ENCODE measurements at regions not wholly inside any gene's neighbourhood (a gene's known extent, or its start where the extent isn't known, plus 50 kb on each side); places are given as distances from the start of the nearest gene placed in this dataset.
"Not testable (repeated sequence)": the region's sequence is repeated elsewhere in the genome, so short reads cannot be mapped to it uniquely, and the experiment has no call there.

- DNase-seq: no peak
Measured at GRCh38 chr7:51592842-51593599, 276.4 kb upstream of the COBL start.

DNA sequence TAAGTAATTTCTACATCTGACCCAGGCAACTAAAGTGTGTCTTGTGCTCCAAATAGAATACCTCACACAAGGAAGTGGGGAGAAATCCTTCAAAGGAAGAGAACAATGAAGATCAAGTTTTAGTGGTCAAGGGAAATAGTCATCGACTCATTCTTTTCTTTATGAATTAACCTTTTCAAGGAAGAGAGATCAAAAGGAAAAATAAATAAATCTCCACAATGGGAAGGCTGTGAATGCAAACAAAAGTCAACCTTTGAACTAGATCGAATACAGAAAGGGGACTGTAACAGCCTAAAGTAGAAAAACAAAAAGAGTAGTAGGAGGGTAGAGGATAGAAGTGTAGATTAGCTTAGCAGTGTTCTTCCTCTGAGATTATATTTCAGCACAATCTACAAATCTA lies 274.6 kb upstream of the COBL start:
- DNase-seq: no peak

DNA sequence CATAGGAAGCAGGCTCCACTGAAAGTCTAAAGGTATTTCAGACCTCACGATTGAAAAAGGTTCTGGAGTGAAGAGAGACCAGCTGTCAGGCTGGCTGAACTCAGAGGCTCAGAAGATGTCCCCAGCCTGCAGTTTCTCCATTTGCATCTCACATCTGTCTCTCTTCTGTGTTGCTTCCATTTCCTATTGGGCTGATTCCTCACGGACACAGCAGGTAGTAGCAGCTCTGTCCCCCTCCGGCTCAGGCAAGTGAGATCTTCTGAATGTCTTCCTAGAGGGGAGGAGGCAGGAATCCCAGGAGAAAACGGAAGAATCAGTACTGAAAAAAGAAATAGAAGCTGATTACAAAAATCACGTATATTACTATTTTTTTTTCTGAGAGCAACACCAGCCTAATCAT lies 274.1 kb upstream of the COBL start:
- DNase-seq: no peak

DNA sequence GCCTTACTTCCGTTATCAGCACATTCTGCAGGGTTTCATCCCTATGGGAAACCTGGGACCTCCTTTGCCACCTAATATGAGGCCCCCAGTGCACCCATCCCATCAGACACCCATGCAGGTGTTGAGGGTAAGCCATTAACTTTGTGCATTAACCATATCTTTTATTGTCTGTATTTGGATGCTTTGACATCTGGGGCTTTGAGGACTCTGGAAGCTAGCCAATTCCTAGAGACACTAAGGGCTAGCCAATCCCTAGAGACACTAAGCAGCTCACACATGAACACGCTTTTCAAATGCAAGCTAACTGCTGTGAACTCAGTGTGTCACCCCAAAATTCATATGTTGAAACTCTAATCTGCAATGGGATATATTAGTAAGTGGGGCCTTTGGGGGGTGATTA lies 272.5 kb upstream of the COBL start:
- no peak for DNase-seq

GRCh38 chr7:51587604-51588003 lies 271.0 kb upstream of the COBL start:
- no peak for DNase-seq

DNA sequence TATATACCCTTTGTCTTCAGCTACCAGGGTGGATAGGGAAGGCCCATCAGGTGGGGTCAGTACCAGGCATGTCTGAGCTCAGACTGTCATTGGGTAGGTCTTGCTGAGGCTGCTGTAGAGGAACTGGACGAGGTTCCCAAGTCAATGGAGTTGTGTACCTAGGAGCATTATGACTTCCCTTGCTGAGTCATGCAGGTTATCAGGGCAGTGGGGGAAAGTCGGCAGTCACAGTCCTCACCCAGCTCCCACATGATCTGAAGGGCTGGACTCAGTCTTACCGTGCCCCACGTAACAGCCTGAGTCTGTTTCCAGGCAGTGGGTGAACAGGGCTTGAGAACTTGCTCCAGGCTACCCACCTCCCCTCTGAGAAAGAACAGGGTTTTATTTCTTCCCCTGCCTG lies 260.8 kb upstream of the COBL start:
- no peak for DNase-seq

- DNase-seq: no peak
Measured at GRCh38 chr7:51569581-51569980, 253.0 kb upstream of the COBL start.

DNA sequence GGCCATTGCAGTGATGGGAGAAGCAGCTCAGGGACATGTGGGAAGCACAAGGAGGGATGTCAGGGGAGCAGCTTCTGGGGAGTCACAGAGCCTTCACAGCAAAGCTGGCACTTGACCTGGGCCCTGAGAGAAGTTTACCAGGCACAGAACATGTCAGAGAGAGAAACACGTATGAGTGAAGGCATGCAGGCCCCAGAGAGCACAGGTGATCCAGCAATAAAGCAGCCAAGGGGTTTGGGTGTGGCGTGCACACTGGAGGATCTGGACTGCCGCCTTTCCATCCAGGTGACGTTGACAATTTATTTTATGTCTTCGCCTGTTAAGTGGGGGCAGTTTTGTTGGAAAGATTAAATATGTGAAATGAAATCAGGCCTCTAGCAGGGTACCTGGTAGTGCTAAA lies 252.6 kb upstream of the COBL start:
- DNase-seq: no peak

DNA sequence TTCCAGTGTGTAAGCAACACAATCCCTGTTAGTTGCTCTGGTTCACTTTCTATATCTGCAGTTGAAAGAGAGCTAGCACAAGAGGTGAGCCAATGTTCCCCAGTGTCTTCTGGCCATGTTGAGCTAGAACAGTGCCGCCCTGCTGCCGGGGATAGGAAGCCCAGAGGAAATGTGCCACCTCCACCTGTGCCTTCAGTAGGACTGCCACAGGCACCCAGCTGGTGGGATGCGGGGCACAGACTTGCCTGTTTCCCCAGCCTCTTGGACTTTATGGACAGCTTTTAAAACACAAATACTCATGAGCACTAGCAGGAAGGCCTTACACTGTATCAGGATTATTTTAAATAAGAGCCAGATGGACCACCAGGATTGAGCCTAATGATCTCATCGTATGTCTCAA lies 234.5 kb upstream of the COBL start:
- no peak for DNase-seq

DNA sequence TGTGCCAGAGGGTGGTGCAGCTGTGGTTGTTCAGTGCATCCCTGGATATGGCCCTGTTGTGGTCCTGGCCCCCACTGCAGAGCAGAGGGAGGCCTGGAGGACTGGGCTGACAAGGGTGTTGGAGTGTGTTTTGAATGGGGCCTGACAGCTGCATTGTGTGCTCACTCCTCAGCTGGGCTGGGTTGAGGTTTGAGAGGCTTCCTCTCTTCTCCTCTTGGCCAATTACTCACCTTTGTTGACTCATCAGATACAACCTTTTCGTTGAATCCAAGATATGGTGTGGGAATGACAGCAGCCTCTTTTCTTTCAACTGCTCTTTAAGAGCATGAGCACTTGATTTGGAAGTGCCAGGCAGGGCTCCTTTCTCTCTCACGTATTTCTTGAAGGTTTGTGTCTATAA lies 228.5 kb upstream of the COBL start:
- no peak for DNase-seq

DNA sequence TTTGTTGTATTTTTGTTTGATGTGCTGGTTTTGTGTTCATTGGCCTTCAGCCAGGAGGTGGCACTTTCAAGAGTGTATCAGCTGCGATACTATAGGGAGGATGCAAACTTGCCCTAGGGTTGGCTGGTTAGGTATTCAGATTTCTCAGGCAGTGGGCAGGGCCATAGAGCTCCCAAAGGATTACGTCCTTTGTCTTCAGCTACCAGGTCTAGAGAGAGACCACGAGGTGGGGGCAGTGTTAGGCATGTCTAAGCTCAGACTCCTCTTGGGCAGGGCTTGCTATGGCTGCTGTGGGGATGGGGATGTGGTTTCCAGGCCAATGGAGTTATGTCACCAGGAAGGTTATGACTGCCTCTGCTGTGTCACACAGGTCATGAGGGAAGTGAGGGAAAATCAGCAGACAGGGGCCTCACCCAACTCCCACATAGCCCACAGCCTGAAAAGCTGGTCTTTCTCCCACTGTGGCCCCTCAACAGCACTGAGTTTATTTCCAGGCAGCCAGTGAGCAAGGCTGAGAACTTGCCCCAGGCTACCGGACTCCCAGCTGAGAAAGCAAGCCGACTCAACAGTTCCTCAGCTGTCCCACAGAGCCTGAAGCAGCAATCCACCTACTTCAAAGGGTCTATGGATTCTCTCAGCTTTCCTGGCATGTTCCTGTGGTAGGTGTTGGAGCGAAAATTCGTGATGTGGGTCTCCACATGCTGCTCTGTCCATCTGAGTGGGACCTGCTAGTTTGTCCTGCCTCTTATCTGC lies 227.4 kb upstream of the COBL start:
- no peak for DNase-seq

GRCh38 chr7:51540906-51541305 lies 224.3 kb upstream of the COBL start:
- DNase-seq: not testable (repeated sequence)

DNA sequence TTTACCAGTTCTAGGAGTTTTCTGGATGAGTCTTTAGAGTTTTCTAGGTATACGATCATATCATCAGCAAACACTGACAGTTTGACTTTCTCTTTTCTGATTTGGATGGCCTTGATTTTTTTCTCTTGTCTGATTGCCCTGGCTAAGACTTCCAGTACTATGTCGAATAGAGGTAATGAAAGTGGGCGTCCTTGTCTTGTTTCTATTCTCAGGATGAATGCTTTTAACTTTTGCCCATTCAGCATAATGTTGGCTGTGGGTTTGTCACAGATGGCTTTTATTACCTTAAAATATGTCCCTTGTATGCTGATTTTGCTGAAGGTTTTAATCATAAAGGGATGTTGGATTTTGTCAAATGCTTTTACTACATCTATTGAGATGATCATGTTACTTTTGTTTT lies 223.2 kb upstream of the COBL start:
- no peak for DNase-seq

GRCh38 chr7:51528172-51528571 lies 211.6 kb upstream of the COBL start:
- DNase-seq: no peak

DNA sequence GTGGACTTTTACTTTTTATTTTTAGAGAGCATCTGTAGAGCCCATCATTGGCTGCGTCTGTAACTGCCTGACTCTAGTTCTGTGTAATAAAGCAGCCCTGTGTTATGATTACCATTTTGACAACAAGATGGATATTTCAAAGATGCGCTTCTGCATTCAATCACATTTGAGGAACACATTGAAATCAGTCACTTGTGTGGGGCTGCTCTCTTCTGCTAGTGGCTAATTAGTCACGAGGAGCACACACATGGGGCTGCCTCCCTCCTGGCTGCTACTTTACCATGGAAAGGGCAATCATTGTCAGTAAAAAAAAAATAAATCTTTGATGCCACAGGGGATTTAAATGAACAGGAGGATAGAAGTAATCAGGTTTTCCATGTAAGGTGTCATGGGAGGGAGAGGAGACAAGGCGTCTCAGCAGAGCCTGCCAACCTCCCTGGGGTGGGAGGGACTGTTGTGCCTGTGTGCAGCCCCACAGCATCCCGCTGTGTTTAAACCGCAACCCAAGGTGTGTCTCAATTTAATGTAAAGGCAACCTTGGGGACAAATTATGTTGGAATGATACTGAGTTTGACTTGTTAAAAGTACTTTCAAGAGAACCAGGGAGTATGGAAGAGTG lies 205.2 kb upstream of the COBL start:
- no peak for DNase-seq

- DNase-seq: no peak
Measured at GRCh38 chr7:51521054-51521453, 204.4 kb upstream of the COBL start.

DNA sequence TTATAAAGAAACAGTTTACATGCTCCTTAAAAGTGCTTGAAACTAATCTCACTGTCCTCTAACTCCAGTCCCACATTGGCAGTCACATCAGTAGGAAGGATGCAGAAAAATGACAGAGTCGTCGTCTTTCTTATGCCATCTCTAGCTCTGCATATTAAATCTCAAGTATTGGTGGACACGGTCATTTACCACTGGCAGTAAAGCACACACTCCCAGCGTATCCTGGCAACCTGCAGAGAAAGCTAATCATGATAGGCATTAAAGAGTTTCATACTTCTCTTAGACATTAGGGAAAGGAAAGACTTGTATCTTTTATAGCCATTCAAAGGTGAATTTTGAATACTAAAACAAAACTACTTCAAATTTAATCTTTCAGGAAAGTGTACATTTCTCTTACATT lies 202.0 kb upstream of the COBL start:
- no peak for DNase-seq

GRCh38 chr7:51517187-51517586 lies 200.6 kb upstream of the COBL start:
- DNase-seq: no peak

DNA sequence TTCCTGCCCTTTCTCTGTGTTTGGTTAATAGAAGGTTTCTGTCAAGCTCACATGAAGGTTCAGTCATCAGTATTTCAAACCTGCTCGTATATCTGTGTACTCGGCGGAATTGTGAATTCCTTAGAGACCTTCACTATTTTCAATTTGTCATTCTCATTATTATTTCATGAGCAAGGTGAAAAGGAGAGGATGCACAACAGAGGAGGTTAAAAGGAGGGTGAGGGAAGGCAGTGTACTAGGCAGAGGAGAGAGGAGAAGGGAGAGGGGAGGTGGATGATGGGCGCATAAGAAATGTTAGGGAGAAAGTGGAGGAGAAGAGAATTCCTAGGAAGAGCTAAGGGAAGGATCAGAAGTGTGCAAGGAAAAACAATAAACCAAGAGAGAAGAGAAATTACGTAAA lies 185.0 kb upstream of the COBL start:
- DNase-seq: no peak

- no peak for DNase-seq
Measured at GRCh38 chr7:51482976-51483375, 166.4 kb upstream of the COBL start.

DNA sequence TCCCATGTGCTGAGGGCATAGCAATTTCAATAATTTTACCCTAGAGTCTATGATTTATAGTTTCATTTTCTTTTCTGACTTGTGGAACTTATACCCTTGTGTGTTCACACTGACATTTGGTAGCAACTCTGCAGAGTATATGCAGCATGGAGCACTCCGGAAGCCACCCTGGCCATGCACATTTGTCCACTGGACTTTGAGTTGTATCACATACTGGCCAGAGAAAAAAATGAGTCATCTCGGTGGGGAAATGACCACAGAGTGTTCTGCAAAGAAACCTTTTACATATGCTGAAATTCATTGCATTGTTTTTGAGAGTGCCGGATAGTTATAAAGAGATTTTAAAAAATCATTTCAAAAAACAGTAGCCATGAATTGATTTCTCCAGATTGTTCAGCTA lies 164.8 kb upstream of the COBL start:
- no peak for DNase-seq

DNA sequence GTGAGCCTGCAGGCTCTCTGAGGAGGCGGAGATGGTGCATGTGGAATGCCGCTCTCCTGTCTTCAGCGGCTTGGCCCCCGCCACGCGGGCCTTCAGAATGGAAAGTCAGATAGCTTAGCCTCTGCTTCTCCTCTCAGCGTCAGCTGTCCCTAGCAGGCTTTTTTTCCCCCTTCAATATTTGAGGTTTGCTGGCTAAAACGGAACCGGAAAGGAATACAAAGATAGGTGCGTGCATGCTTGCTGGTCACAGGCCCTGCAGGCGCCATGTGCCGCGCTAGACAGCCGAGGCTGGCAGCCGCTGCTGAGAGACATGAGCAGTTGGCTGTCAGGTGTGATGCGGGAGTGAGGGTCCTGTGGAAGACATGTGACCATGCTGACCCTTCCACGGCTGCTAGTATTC lies 161.2 kb upstream of the COBL start:
- DNase-seq: no peak

- DNase-seq: no peak
Measured at GRCh38 chr7:51477323-51477722, 160.7 kb upstream of the COBL start.

DNA sequence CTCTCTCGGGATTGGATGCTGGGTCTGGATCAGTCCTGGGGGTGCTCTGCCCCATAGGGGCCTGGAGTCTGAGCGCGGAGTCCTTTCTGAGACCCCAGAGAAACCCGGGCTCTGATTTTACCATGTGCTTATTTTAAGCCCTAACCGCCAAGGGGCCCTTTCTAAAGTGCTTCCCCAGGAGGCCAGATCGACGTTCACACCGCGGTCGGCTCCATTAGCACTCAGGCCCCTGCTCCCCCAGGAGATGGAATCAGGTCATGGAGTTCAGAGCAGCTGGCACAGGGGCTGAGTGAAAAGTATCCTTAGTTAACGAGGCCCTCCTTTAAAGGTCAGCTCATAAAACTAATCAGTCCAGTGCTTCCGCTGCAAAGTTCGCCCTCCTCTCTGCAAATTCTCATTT lies 159.4 kb upstream of the COBL start:
- no peak for DNase-seq

Measured in fibroblast of skin of scalp (primary cell).